Esophagus squamous epithelium (tissue), 5 donors: ENCODE measurements at regions not wholly inside any gene's neighbourhood (a gene's known extent, or its start where the extent isn't known, plus 50 kb on each side); places are given as distances from the start of the nearest gene placed in this dataset.

ENCODE experiments used
- DNase-seq: peaks from one replicate; lab custom pipeline; 2025; lab: John Stamatoyannopoulos, UW
- H3K27ac ChIP-seq, 4 donors: fragments of 200-600 bp; sonication (generic); one replicate each; pipeline ENCODE4 v1.5.1; 2016 to 2019; ENCODE audit warnings: mild to moderate bottlenecking in 1 of 4
- H3K27me3 ChIP-seq, 4 donors: fragments of 200-600 bp; sonication (generic); 1 replicate in 3 of 4; 2 replicates in 1 of 4; pipeline versions ENCODE4 v1.5.1 to v1.6.0; 2017 to 2021; ENCODE audit warnings: antibody characterized with exemption in 1 of 4
- H3K36me3 ChIP-seq, 3 donors: fragments of 200-600 bp; sonication (generic); one replicate each; pipeline ENCODE4 v1.5.1; 2016 to 2019
- H3K4me1 ChIP-seq, 3 donors: fragments of 200-600 bp; sonication (generic); one replicate each; pipeline ENCODE4 v1.5.1; 2017 to 2019
- H3K4me3 ChIP-seq, 4 donors: fragments of 200-600 bp; sonication (generic); 1 replicate in 3 of 4; 2 replicates in 1 of 4; pipeline ENCODE4 v1.5.1; 2016 to 2019; ENCODE audit warnings: mild to moderate bottlenecking in 2 of 4, moderate library complexity in 1 of 4
- H3K9me3 ChIP-seq, 3 donors: fragments of 200-600 bp; sonication (generic); one replicate each; pipeline ENCODE4 v1.5.1; 2016 to 2019
- CTCF ChIP-seq, 6 experiments: fragments of 450-650 bp in 4 of 6; fragments of 200-600 bp in 2 of 6; sonication (generic) in 2 of 6; IDR thresholded peaks; one replicate each; pipeline ENCODE4 v1.5.1; 2016 to 2019; ENCODE audit warnings: antibody characterized with exemption in 6 of 6, mild to moderate bottlenecking in 4 of 6, moderate library complexity in 4 of 6
- POLR2A ChIP-seq, 4 donors: fragments of 450-650 bp; IDR thresholded peaks; one replicate each; pipeline ENCODE4 v1.6.1; 2017; ENCODE audit warnings: antibody characterized with exemption in 4 of 4, mild to moderate bottlenecking in 4 of 4, moderate library complexity in 3 of 4
- WGBS, 2 donors: methylation state at CpG; one replicate each; pipeline ENCODE4 v1.1.5; 2018; 5-methylcytosine and 5-hydroxymethylcytosine counted together
- intact Hi-C: fragments of 100-400 bp; cut with DNase I; formaldehyde crosslinking; loops from one replicate; pipeline ENCODE4 v1.15.0; 2022
- donor health status: DM: yes; HTN: yes; CAD: no.

- intact Hi-C loops = no loop called here
- no peak for DNase-seq
- no peak for TF ChIP-seq POLR2A (IDR thresholded peaks at IDR 0.05)
- no peak for TF ChIP-seq CTCF (IDR thresholded peaks at IDR 0.05)
- H3K27ac ChIP-seq = peak overlapping the region in 1 of 4 donors; percentile 49
- H3K36me3 ChIP-seq = no peaks in the 10 kb centered on the region
- H3K4me1 ChIP-seq = peaks cover 0 to 16% (median 3%) of the 10 kb centered on the region in 3 donors
- H3K9me3 ChIP-seq = peaks cover 0 to 4% (median 3%) of the 10 kb centered on the region in 3 donors
- no peak overlapping the region for H3K4me3 ChIP-seq
- WGBS, 2 donors = 44 to 55% methylated on average over 5 of the region's 5 CpGs
- no peaks in the 10 kb centered on the region for H3K27me3 ChIP-seq
Observed at GRCh38 chr17:71423871-71424546, 696.8 kb upstream of the SOX9 start.

- TF ChIP-seq POLR2A (IDR thresholded peaks at IDR 0.05) (no peak), CTCF (IDR thresholded peaks at IDR 0.05) (no peak)
- H3K9me3 ChIP-seq = peaks cover 0 to 6% (median 4%) of the 10 kb centered on the region in 3 donors
- 52 to 64% methylated on average over 3 of the region's 3 CpGs for WGBS, 2 donors
- intact Hi-C loops = no loop called here
- no peak overlapping the region for H3K4me3 ChIP-seq
- no peak for DNase-seq
- H3K27me3 ChIP-seq = no peaks in the 10 kb centered on the region
- peaks cover 0 to 16% (median 3%) of the 10 kb centered on the region in 3 donors for H3K4me1 ChIP-seq
- H3K27ac ChIP-seq = no peak overlapping the region
- H3K36me3 ChIP-seq = no peaks in the 10 kb centered on the region
Observed at GRCh38 chr17:71427801-71428200, 693.0 kb upstream of the SOX9 start.

GRCh38 chr17:71428897-71429296 is 691.9 kb upstream of the SOX9 start:
- Histone ChIP-seq H3K27me3 (no peaks in the 10 kb centered on the region), H3K27ac (no peak overlapping the region), H3K9me3 (peaks cover 0 to 6% (median 4%) of the 10 kb centered on the region in 3 donors), H3K36me3 (no peaks in the 10 kb centered on the region), H3K4me3 (no peak overlapping the region), H3K4me1 (peaks cover 0 to 11% (median under 1%) of the 10 kb centered on the region in 3 donors)
- intact Hi-C loops = no loop called here
- DNase-seq = no peak
- no peak for TF ChIP-seq POLR2A (IDR thresholded peaks at IDR 0.05)
- TF ChIP-seq CTCF (IDR thresholded peaks at IDR 0.05) = no peak

GRCh38 chr17:71430281-71430680 is 690.5 kb upstream of the SOX9 start:
- Histone ChIP-seq H3K36me3 (no peaks in the 10 kb centered on the region), H3K27ac (no peak overlapping the region), H3K4me3 (no peak overlapping the region), H3K4me1 (no peaks in the 10 kb centered on the region), H3K9me3 (peaks cover 0 to 6% (median 4%) of the 10 kb centered on the region in 3 donors), H3K27me3 (no peaks in the 10 kb centered on the region)
- TF ChIP-seq POLR2A (IDR thresholded peaks at IDR 0.05) (no peak), CTCF (IDR thresholded peaks at IDR 0.05) (no peak)
- 66 to 75% methylated on average over 5 of the region's 5 CpGs for WGBS, 2 donors
- intact Hi-C loops = no loop called here
- DNase-seq = no peak

- WGBS, 2 donors = 69 to 78% methylated on average over 2 of the region's 2 CpGs
- H3K36me3 ChIP-seq = no peaks in the 10 kb centered on the region
- no peaks in the 10 kb centered on the region for H3K27me3 ChIP-seq
- TF ChIP-seq POLR2A (IDR thresholded peaks at IDR 0.05) (no peak), CTCF (IDR thresholded peaks at IDR 0.05) (no peak)
- DNase-seq = no peak
- no peak overlapping the region for H3K4me3 ChIP-seq
- peaks cover 0 to 6% (median 4%) of the 10 kb centered on the region in 3 donors for H3K9me3 ChIP-seq
- no peaks in the 10 kb centered on the region for H3K4me1 ChIP-seq
- intact Hi-C loops = no loop called here
- no peak overlapping the region for H3K27ac ChIP-seq
Observed at GRCh38 chr17:71431146-71431545, 689.7 kb upstream of the SOX9 start.
